ENCODE measurements at regions not wholly inside any gene's neighbourhood (a gene's known extent, or its start where the extent isn't known, plus 50 kb on each side); places are given as distances from the start of the nearest gene placed in this dataset.
A peak's percentile ranks its signal among the peaks of the same experiment; 100 is the strongest.

- intact Hi-C loops (cut with DNase I), result no loop called here
- no peak for ATAC-seq
- DNase-seq (ENCODE audit: low spot score), result no peak
Observed at GRCh38 chr5:74313896-74314295, 326.6 kb downstream of the ENC1 start.

- no peak for ATAC-seq
- intact Hi-C loops (cut with DNase I), result no loop called here
Observed at GRCh38 chr5:74312746-74313145, 327.8 kb downstream of the ENC1 start.

GRCh38 chr5:74311961-74312360 lies 328.6 kb downstream of the ENC1 start:
- ATAC-seq, result peak; percentile 83
- intact Hi-C loops (cut with DNase I), result no loop called here
- DNase-seq (ENCODE audit: low spot score), result no peak

More at GRCh38 chr5:74312746-74313145, 327.8 kb downstream of the ENC1 start:
- DNase-seq (ENCODE audit: low spot score), result no peak

GRCh38 chr5:74310997-74311930 lies 329.3 kb downstream of the ENC1 start:
- ATAC-seq (peak; percentile 25), DNase-seq (ENCODE audit: low spot score) (no peak)
- intact Hi-C loops (cut with DNase I), result no loop called here

GRCh38 chr5:74310386-74310785 lies 330.1 kb downstream of the ENC1 start:
- ATAC-seq, result no peak
- no peak for DNase-seq (ENCODE audit: low spot score)
- intact Hi-C loops (cut with DNase I), result no loop called here

GRCh38 chr5:74309050-74309449 lies 331.5 kb downstream of the ENC1 start:
- DNase-seq (ENCODE audit: low spot score) (no peak), ATAC-seq (no peak)
- intact Hi-C loops (cut with DNase I), result no loop called here

- no peak for ATAC-seq
- intact Hi-C loops (cut with DNase I), result no loop called here
- no peak for DNase-seq (ENCODE audit: low spot score)
Observed at GRCh38 chr5:74306845-74307244, 333.7 kb downstream of the ENC1 start.

GRCh38 chr5:74304536-74304935 lies 336.0 kb downstream of the ENC1 start:
- intact Hi-C loops (cut with DNase I), result no loop called here
- DNase-seq (ENCODE audit: low spot score), result no peak
- ATAC-seq, result no peak

GRCh38 chr5:74303578-74303977 lies 336.9 kb downstream of the ENC1 start:
- peak; percentile 48 for ATAC-seq
- DNase-seq (ENCODE audit: low spot score), result no peak
- intact Hi-C loops (cut with DNase I), result no loop called here

GRCh38 chr5:74301576-74301975 lies 339.0 kb downstream of the ENC1 start:
- intact Hi-C loops (cut with DNase I), result no loop called here
- no peak for ATAC-seq
- DNase-seq (ENCODE audit: low spot score), result no peak

- intact Hi-C loops (cut with DNase I), result no loop called here
- ATAC-seq (no peak), DNase-seq (ENCODE audit: low spot score) (no peak)
Observed at GRCh38 chr5:74300808-74301389, 339.6 kb downstream of the ENC1 start.

- no peak for ATAC-seq
- DNase-seq (ENCODE audit: low spot score), result no peak
- intact Hi-C loops (cut with DNase I), result no loop called here
Observed at GRCh38 chr5:74299833-74300232, 340.7 kb downstream of the ENC1 start.

- intact Hi-C loops (cut with DNase I), result no loop called here
- peak; percentile 48 for ATAC-seq
- no peak for DNase-seq (ENCODE audit: low spot score)
Observed at GRCh38 chr5:74296685-74297408, 343.7 kb downstream of the ENC1 start.

- ATAC-seq (no peak), DNase-seq (ENCODE audit: low spot score) (no peak)
- intact Hi-C loops (cut with DNase I), result no loop called here
Observed at GRCh38 chr5:74295676-74296075, 344.9 kb downstream of the ENC1 start.

GRCh38 chr5:74295141-74295540 lies 345.4 kb downstream of the ENC1 start:
- ATAC-seq (no peak), DNase-seq (ENCODE audit: low spot score) (no peak)
- intact Hi-C loops (cut with DNase I), result no loop called here

GRCh38 chr5:74294231-74294705 lies 346.3 kb downstream of the ENC1 start:
- DNase-seq (ENCODE audit: low spot score) (peak; percentile 60), ATAC-seq (no peak)
- intact Hi-C loops (cut with DNase I), result no loop called here

- intact Hi-C loops (cut with DNase I), result no loop called here
- ATAC-seq (no peak), DNase-seq (ENCODE audit: low spot score) (no peak)
Observed at GRCh38 chr5:74293182-74293581, 347.3 kb downstream of the ENC1 start.

GRCh38 chr5:74290634-74291241 lies 349.8 kb downstream of the ENC1 start:
- intact Hi-C loops (cut with DNase I), result no loop called here
- DNase-seq (ENCODE audit: low spot score), result no peak
- ATAC-seq, result no peak

GRCh38 chr5:74289691-74290090 lies 350.8 kb downstream of the ENC1 start:
- no peak for ATAC-seq
- intact Hi-C loops (cut with DNase I), result no loop called here
- no peak for DNase-seq (ENCODE audit: low spot score)

Measured in sciatic nerve (tissue), 2 donors.